ENCODE measurements at regions not wholly inside any gene's neighbourhood (a gene's known extent, or its start where the extent isn't known, plus 50 kb on each side); places are given as distances from the start of the nearest gene placed in this dataset.

DNA sequence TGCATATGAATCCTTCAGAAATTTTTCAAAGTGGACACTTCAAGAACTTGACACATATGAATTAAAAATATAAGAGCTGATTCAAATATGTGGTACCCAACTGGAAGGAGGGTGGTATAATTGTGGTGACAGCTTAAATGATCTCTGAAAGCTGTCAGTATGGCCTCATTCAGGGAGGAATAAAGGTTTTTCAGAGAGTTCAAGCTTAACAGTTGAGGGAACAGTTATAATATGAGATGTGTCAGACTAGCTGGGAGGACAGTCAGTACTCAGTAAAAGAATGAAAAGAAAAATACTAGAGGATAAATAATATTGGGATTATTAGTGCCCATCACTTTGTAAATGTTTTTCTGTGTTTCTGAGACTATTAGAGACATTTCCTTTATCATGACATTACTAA is 277.5 kb downstream of the RASSF9 start:
- TF ChIP-seq, protein P1, sequence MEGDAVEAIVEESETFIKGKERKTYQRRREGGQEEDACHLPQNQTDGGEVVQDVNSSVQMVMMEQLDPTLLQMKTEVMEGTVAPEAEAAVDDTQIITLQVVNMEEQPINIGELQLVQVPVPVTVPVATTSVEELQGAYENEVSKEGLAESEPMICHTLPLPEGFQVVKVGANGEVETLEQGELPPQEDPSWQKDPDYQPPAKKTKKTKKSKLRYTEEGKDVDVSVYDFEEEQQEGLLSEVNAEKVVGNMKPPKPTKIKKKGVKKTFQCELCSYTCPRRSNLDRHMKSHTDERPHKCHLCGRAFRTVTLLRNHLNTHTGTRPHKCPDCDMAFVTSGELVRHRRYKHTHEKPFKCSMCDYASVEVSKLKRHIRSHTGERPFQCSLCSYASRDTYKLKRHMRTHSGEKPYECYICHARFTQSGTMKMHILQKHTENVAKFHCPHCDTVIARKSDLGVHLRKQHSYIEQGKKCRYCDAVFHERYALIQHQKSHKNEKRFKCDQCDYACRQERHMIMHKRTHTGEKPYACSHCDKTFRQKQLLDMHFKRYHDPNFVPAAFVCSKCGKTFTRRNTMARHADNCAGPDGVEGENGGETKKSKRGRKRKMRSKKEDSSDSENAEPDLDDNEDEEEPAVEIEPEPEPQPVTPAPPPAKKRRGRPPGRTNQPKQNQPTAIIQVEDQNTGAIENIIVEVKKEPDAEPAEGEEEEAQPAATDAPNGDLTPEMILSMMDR (conservative IDR thresholded peaks at IDR 0.05; ENCODE audit: low read length): no peak
- no peak for TF ChIP-seq EZH2phosphoT487 (IDR thresholded peaks at IDR 0.05; ENCODE audit: borderline replicate concordance, low read depth, low read length)

All from OCI-LY7 (cell line).